Endothelial cell of umbilical vein (primary cell): ENCODE measurements at regions not wholly inside any gene's neighbourhood (a gene's known extent, or its start where the extent isn't known, plus 50 kb on each side); places are given as distances from the start of the nearest gene placed in this dataset.

Experiments used
- BruUV-seq: library from RNA; stranded (reverse); fragments of 400-500 nt; replicated peaks from 2 replicates; lab custom pipeline; 2021; lab: Mats Ljungman, UMichigan
- CTCF ChIA-PET: fragments of 300-600, 350-600 bp; sonication (Branson Sonifier 250); formaldehyde crosslinking; loops from one replicate; lab custom pipeline; 2021; ENCODE audit warnings: antibody characterized with exemption, inconsistent platforms; lab: Charles Lee
- POLR2A ChIA-PET: fragments of 300-600, 350-600 bp; sonication (Branson Sonifier 250); formaldehyde crosslinking; loops from one replicate; lab custom pipeline; 2021; ENCODE audit warnings: antibody characterized with exemption, inconsistent platforms; lab: Charles Lee
- DNase-seq: peaks from one replicate; pipeline ENCODE4 v3.0.0-alpha.2; 2011; ENCODE audit warnings: low read depth, low spot score
- FAIRE-seq: peaks from 2 replicates; lab custom pipeline; 2011; peaks lifted over from hg19 to GRCh38; lab: Jason Lieb, UNC
- H2AFZ ChIP-seq: 2 replicates; pipeline ENCODE4 v1.6.0; 2012; ENCODE audit warnings: low read depth, low read length, control low read depth, inconsistent platforms
- H3K27ac ChIP-seq: 2 replicates; pipeline ENCODE4 v1.5.1; 2011; ENCODE audit warnings: low read depth, mild to moderate bottlenecking, control low read depth, low read length, moderate library complexity; ENCODE audit not compliant: insufficient read depth
- H3K27me3 ChIP-seq, 2 experiments: 2 replicates each; pipeline versions ENCODE4 v1.6.0 to v1.6.1; 2011; ENCODE audit warnings: low read length in 2 of 2, mixed read lengths in 1 of 2; ENCODE audit not compliant: control insufficient read depth in 2 of 2, insufficient read depth in 2 of 2
- H3K36me3 ChIP-seq, 2 experiments: 2 replicates in 1 of 2; 3 replicates in 1 of 2; pipeline ENCODE4 v1.5.1; 2011; ENCODE audit warnings: low read length in 2 of 2, mild to moderate bottlenecking in 1 of 2, moderate library complexity in 1 of 2; ENCODE audit not compliant: control insufficient read depth in 2 of 2, insufficient read depth in 2 of 2; ENCODE audit errors: extremely low read depth in 1 of 2
- H3K4me1 ChIP-seq: 3 replicates; pipeline ENCODE4 v1.5.1; 2011; ENCODE audit warnings: mild to moderate bottlenecking, low read length; ENCODE audit not compliant: control insufficient read depth, insufficient read depth; ENCODE audit errors: extremely low read depth
- H3K4me2 ChIP-seq: 2 replicates; pipeline ENCODE4 v1.6.1; 2011; ENCODE audit warnings: low read length, control low read depth, mixed read lengths; ENCODE audit not compliant: insufficient read depth
- H3K4me3 ChIP-seq, 3 experiments: fragments of 200-600 bp in 1 of 3; sonication (generic), shearing (Covaris generic) in 1 of 3; replicated peaks in 1 of 3; 2 replicates each; pipeline ENCODE4 v1.5.1; 2011 to 2016; ENCODE audit warnings: control low read depth in 3 of 3, low read length in 3 of 3, mild to moderate bottlenecking in 2 of 3, inconsistent platforms in 1 of 3, low read depth in 1 of 3, moderate library complexity in 1 of 3; ENCODE audit not compliant: insufficient read depth in 1 of 3
- H3K79me2 ChIP-seq: 2 replicates; pipeline ENCODE4 v1.6.0; 2012; ENCODE audit warnings: low read length, inconsistent platforms; ENCODE audit not compliant: control insufficient read depth, insufficient read depth
- H3K9ac ChIP-seq: replicated peaks from 2 replicates; pipeline ENCODE3; 2011; ENCODE audit warnings: low read length, control low read depth; ENCODE audit not compliant: insufficient read depth; ENCODE audit errors: extremely low read depth
- H3K9me1 ChIP-seq: replicated peaks from 3 replicates; pipeline ENCODE4 v1.6.0; 2011; ENCODE audit warnings: mild to moderate bottlenecking, low read length; ENCODE audit not compliant: control insufficient read depth, insufficient read depth; ENCODE audit errors: extremely low read depth
- H3K9me3 ChIP-seq: replicated peaks from 2 replicates; pipeline ENCODE4 v1.5.1; 2012; ENCODE audit warnings: low read length, inconsistent platforms; ENCODE audit not compliant: control insufficient read depth, insufficient read depth
- H4K20me1 ChIP-seq: replicated peaks from 2 replicates; pipeline ENCODE3; 2011; ENCODE audit warnings: mild to moderate bottlenecking, low read length; ENCODE audit not compliant: control insufficient read depth, insufficient read depth; ENCODE audit errors: extremely low read depth
- CTCF ChIP-seq, 2 donors: IDR thresholded peaks; 1 replicate in 1 of 2; 2 replicates in 1 of 2; pipeline ENCODE4 v1.5.1; 2011; ENCODE audit warnings: low read length in 2 of 2, mild to moderate bottlenecking in 2 of 2, moderate library complexity in 2 of 2, control low read depth in 1 of 2, inconsistent platforms in 1 of 2, low read depth in 1 of 2; ENCODE audit not compliant: insufficient read depth in 1 of 2; ENCODE audit errors: extremely low read depth in 1 of 2
- EZH2 ChIP-seq: IDR thresholded peaks from 2 replicates; pipeline ENCODE4 v1.6.1; 2012; ENCODE audit warnings: borderline replicate concordance, low read depth, mild to moderate bottlenecking, moderate library complexity, low read length, inconsistent platforms; ENCODE audit not compliant: severe bottlenecking
- FOS ChIP-seq: IDR thresholded peaks from 2 replicates; pipeline ENCODE4 v1.6.1; 2011; ENCODE audit warnings: mild to moderate bottlenecking, low read length, moderate library complexity, borderline replicate concordance; ENCODE audit not compliant: insufficient read depth
- GATA2 ChIP-seq: IDR thresholded peaks from 2 replicates; pipeline ENCODE4 v1.7.0; 2011; ENCODE audit warnings: low read depth, mild to moderate bottlenecking, moderate library complexity, mixed read lengths, low read length; ENCODE audit not compliant: insufficient read length, insufficient read depth
- JUN ChIP-seq: IDR thresholded peaks from 2 replicates; pipeline ENCODE4 v1.6.1; 2011; ENCODE audit warnings: borderline replicate concordance, low read depth; ENCODE audit not compliant: insufficient read length, insufficient read depth
- MAX ChIP-seq: IDR thresholded peaks from 2 replicates; pipeline ENCODE4 v1.6.1; 2011; ENCODE audit not compliant: insufficient read depth, insufficient read length
- MYC ChIP-seq: IDR thresholded peaks from one replicate; pipeline ENCODE4 v1.6.1; 2011; ENCODE audit warnings: mild to moderate bottlenecking, low read depth, low read length
- POLR2A ChIP-seq: IDR thresholded peaks from 2 replicates; pipeline ENCODE4 v1.6.1; 2012; ENCODE audit warnings: low read depth, mild to moderate bottlenecking, control low read depth, low read length
- POLR2AphosphoS5 ChIP-seq: IDR thresholded peaks from 2 replicates; pipeline ENCODE4 v1.6.1; 2012; ENCODE audit warnings: low read depth, mild to moderate bottlenecking, control low read depth, low read length, moderate library complexity; ENCODE audit not compliant: insufficient read depth
- dilution Hi-C: fragments of 300-500 bp; cut with MboI; formaldehyde crosslinking; loops from one replicate; pipeline ENCODE4 v1.15.0; 2019; ENCODE audit warnings: low sequenced_read_pairs; ENCODE audit not compliant: extremely low pct_ligation_motif_present
- intact Hi-C: fragments of 100-400 bp; cut with micrococcal nuclease; formaldehyde crosslinking; loops from one replicate; pipeline ENCODE4 v1.10.0; 2022

GRCh38 chr20:5264807-5265661 lies 51.7 kb downstream of the PROKR2 start:
- Histone ChIP-seq H3K9ac (no peak overlapping the region), H3K9me1 (no peaks in the 10 kb centered on the region), H3K36me3 (no peaks in the 10 kb centered on the region), H2AFZ (no peak overlapping the region), H3K4me1 (no peaks in the 10 kb centered on the region), H4K20me1 (no peaks in the 10 kb centered on the region), H3K27me3 (peaks cover 3 to 5% of the 10 kb centered on the region in 2 experiments), H3K4me3 (no peak overlapping the region), H3K27ac (no peak overlapping the region), H3K79me2 (no peaks in the 10 kb centered on the region), H3K9me3 (no peaks in the 10 kb centered on the region), H3K4me2 (no peak overlapping the region)
- intact Hi-C loops = no loop called here
- CTCF ChIA-PET = no interaction called here
- DNase-seq (no peak), FAIRE-seq (no peak)
- POLR2A ChIA-PET = no interaction called here
- dilution Hi-C loops = no loop called here
- TF ChIP-seq POLR2AphosphoS5 (no peak), FOS (no peak), POLR2A (no peak)
- BruUV-seq = no TSS peak

- no peaks in the 10 kb centered on the region for H3K36me3 ChIP-seq
- POLR2A ChIA-PET = no interaction called here
- H3K27me3 ChIP-seq = peaks cover 2 to 5% of the 10 kb centered on the region in 2 experiments
- no peak overlapping the region for H3K4me3 ChIP-seq
- H2AFZ ChIP-seq = no peak overlapping the region
- DNase-seq = no peak
- no peaks in the 10 kb centered on the region for H3K9me1 ChIP-seq
- intact Hi-C loops = no loop called here
- dilution Hi-C loops = no loop called here
- no peaks in the 10 kb centered on the region for H3K79me2 ChIP-seq
- no peaks in the 10 kb centered on the region for H3K4me1 ChIP-seq
- FAIRE-seq = no peak
- CTCF ChIA-PET = interaction anchor here (0.9 kb wide), 1 partner anchor 13 kb away, joined by 3 read pairs; no protein-coding TSS in a partner anchor
- H3K9me3 ChIP-seq = no peaks in the 10 kb centered on the region
- BruUV-seq = no TSS peak
- H3K4me2 ChIP-seq = no peak overlapping the region
- H3K9ac ChIP-seq = no peak overlapping the region
- TF ChIP-seq POLR2AphosphoS5 (no peak), MAX (no peak), EZH2 (no peak), JUN (no peak), FOS (no peak), CTCF (IDR thresholded peaks at IDR 0.05; ENCODE audit: extremely low read depth in 1 of 2, insufficient read depth in 1 of 2, low read depth in 1 of 2, low read length in 2 of 2) (no peak), GATA2 (no peak), MYC (no peak), POLR2A (no peak)
- no peaks in the 10 kb centered on the region for H4K20me1 ChIP-seq
- H3K27ac ChIP-seq = no peak overlapping the region
These were observed 55.0 kb downstream of the PROKR2 start for GRCh38 chr20:5261763-5262162.
